Anterior cingulate cortex (tissue), 58 donors: ENCODE measurements at regions not wholly inside any gene's neighbourhood (a gene's known extent, or its start where the extent isn't known, plus 50 kb on each side); places are given as distances from the start of the nearest gene placed in this dataset.
A peak's percentile ranks its signal among the peaks of the same experiment; 100 is the strongest.

Experiments
- DNase-seq, 58 donors: peaks; one replicate each; lab custom pipeline; 2025; lab: John Stamatoyannopoulos, UW

DNA sequence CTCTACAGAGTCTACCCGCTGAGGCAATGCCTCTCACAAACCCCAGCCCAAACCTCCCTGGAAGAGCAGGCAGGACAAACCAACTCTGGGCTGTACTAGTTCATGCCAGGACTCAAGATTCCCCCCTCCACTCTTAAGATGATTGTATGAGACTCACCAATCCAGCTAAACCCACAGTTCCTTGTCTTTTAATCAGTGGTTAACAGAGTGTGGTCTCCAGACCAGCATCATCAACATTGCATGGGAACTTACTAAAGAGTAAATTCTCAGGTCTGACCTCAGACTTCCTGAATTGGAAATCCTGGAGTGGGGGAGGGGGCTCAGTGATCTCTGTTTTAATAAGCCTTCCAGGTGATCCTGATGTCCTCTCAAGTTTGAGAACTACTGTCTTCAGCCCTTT is 240.9 kb downstream of the GAS1 start:
- no peak for DNase-seq

DNA sequence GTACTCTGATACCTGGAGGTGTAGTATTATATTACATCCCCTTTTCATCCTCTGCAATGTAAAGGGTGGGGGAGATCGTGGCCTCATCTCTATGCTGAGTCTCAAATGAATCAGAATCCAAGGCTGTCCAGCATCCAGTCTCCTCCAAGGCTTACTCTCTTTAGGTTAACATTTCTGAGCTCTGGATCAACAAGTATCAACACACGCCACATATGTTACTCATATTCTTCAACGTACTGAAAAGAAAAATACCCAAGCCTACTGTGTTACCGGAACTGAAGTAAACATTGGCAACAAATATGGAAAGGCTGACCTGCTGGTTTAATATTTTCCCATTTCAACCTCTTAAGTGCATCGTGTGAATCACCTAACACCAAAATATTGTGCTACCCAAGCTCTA is 241.8 kb downstream of the GAS1 start:
- no peak for DNase-seq

DNA sequence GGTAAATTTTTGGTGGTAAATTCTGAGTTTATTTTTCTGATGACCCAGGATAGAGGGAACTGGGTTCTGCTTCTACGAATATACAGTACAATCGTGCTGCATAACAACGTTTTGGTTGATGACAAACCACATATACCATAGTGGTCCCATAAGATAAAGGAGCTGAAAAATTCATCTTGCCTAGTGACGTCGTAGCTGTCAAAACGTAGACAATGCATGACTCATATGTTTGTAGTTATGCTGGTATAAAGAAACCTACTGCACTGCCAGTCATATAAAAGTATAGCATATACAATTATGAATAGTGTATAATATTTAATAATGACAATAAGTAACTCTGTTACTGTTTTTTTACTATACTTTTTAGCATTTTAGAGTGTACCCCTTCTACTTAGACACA is 244.0 kb downstream of the GAS1 start:
- no peak for DNase-seq

DNA sequence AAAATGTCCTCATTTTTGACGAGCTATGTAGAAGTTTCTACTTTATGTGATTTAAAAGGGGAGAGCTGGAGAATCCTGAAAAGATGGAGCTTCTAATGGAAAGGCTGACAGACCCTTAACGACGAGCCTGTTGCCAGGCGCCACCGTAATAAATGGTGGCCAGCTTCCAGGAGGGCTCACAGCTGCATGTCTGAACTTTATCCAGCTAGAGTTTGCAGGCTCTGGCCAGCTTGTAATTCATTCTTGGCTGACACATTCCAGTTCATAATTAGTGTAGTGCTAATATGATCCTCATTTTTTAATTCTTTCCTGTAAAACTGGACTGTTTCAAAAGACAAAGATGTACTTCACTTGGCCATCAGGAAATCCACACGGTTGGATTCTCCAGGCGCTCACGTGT is 246.7 kb downstream of the GAS1 start:
- DNase-seq = peak in 39 of 58 donors; percentile 1 to 57 (median 14)

DNA sequence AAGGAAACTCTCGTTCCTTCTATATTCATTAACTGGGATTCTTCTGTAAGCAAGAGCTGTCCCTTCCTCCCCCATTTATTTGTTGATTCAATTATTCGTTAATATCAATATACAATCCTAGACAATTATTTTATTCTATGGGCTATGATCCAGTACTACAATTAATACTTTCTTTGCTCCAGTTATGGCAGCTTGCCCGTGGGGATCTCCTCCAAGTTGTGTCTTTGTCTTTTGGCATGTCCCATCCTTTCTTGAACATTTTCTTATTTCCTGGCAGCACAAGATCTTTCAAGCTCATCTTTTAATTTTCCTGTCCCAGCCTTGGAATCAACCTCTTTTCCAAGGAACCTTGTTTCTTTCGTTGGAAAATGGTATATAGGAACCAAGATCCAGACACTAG is 249.3 kb downstream of the GAS1 start:
- no peak for DNase-seq

DNA sequence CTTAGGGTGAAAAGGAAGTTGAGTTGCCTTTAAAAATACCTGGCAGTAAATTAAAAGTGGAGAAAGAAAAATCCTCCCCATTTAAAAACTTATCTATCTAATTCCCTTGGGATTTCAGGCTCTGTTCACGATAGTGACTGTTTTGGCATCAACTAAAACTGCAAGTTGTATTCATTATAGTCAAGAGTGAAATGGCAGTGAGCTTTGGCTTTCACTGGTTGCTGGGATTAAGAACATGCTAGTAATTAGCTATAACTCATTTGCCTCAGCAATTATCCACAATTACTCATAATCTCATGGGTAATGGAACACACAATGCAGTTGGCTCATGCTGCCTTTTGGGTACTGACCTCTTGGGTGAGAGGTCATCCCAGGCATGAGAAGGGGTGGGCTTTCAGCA is 250.1 kb downstream of the GAS1 start:
- DNase-seq = no peak

DNA sequence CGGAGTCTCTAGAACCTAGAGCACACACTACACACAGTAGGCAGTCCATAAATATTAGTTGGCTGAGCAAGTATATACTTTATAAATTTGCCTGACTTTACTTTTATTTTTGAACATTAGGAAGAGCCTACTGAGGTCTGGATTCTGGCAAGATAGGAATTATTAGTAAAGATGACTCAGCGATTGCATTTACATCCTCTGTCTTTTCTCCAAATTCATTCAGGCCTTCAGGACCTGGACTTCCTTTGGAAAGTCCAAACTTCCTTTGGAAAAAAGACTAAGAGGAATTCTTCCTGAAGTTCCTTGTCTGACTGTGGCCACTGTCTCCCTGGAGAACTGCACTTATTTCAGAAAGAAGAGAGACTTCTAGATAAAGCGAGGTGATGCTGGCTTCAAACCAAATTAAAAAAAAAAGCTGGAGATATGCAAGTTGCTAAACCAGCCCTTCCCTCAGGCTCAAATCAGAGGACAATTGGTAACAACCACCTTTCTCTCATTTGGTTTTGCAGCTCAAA is 251.3 kb downstream of the GAS1 start:
- DNase-seq = no peak

DNA sequence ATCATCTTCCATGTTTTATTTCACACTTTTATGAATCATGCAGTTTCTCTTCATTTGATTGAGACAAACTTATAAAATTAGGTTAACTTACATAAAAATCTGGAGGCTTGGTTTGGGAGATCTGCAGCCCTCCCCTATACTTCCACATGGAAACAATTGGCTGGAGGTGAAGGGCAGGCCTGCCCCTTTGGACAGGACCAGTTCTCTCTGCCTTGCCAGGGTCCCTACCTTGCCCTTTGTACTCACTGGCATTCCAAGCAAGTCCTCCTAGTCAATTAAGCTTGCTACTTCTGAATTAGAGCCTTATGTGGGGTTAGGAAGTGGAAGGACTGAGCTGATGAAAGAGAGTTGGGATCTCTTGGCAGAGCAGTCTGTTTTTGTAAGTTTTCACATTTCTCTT is 257.3 kb downstream of the GAS1 start:
- DNase-seq = no peak

DNA sequence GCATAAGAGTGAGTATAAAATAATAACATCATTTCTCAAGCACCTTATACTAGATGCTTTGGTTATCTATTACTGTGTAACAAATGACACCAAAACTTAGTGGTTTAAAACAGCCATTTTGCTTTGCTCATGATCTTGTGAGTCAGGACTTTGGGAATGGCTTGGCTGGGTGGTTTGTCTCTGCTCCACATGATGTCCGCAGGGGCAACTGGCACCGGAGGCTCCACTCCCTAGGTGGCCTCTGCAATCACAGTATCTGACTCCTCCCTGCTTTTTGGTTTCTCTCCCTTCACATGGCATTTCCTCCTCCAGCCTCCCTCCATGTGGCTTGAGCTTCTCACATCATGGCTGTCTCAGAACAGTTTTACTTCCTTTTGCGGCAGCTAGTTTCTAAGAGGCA is 259.5 kb downstream of the GAS1 start:
- DNase-seq = no peak

DNA sequence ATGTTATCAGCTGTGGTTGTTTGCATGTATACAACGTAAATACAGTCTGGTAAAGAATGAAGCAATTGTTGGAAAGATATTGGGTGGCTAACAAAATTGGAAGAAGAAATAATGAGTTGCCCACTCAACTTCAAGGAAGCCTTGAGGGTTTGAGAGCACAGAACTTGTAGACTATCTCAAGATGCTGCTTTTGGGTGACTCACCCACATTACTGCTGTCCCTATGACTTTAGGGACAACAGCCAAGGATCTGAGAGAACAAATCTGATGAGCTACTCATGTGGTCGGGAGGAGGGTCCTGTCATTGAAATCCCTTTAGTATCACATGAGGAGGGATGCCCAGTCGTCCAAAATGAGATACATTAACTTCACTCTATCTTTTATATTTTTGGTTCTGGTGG is 261.8 kb downstream of the GAS1 start:
- no peak for DNase-seq

DNA sequence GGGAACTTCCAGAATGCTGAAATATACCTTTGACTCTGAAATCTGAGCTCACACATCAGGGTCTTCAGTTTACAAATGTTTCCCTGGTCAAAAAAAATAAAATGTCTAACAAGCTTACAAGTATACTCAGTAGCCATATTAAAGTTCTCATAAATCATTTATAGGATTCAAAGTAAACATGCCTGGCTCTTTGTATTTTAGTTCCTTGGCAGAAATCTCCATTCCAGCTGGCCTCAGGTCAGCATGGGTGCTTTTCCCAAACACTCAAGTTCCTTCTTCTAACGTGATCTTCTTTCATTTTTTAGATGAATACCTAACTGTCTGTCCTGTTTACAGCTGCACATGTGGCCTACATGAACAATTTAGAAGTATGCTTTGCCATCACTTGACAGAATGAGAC is 263.2 kb downstream of the GAS1 start:
- no peak for DNase-seq

DNA sequence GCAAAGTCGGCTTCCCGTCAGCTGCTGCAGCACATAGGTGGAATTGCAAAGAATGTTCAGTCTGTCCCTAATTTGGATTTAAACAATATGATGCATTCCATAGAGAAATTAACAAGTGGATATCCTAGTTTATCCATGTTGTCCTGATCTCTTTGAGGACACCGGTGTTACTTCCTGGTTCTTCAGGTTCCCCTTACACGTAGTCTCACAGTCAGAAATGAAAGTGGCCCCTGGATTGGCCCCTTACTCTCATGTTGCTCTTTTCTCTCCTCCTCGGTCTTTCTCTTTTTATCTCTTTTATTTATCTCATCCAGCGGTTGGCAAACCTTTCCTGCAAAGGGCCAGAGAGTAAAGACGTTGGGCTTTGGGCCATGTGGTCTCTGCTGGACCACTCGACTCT is 265.1 kb downstream of the GAS1 start:
- DNase-seq = no peak

DNA sequence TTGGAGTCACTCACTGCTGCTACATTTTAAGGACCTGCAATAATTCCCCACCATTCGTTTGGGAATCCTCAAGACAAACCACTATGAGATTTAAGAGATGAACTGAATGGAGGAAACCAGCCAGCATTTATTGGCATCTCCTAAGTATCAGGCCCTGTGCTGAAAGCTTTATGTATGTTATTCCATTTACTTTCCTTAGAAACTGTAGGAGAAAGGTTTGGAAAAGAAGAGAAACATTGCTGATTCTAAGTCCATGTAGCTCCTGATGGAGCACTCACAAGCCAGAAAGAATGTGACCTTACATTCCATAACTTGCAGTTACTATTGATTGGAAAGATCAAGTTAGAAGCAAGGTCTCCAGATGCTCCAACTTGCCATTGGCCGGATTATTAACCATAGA is 267.4 kb downstream of the GAS1 start:
- DNase-seq = no peak

DNA sequence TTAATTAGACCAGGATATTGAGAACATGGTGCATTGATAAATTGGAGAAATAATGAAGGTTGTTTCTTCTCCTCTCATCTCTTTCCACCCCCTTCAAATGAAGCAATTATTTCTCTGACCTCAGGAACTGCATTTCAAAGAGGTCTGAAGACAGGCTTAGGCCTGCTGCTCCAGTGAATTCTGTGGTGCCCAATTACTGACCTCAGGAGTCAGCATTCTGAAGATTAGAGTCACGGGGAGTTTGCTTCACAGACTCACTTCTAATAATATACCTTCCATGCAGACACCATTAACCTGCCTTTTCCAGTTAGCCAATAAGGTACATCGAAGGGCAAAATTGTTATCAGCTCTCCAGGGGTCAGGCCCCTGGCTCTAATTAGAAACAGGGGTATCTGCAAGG is 270.9 kb downstream of the GAS1 start:
- DNase-seq = no peak

DNA sequence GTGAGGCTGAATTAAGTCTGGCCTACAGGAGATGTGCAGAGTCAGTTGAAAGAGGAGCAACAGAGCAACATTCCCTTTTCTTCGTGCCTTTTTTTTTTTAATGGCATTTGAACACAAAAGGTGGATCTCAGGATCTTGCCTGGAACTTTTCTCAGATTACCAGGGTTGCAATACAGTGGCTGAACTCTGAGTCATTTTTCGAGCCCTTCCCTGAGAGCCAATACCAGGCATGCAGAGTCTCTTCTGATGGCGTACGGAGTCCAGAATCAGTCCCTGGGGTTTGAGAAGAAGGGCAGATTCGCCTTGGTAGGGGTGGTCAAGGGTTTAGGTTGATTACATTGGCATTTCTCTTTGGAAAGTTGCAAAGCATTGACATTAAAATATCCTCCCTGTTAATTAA is 271.5 kb downstream of the GAS1 start:
- no peak for DNase-seq

DNA sequence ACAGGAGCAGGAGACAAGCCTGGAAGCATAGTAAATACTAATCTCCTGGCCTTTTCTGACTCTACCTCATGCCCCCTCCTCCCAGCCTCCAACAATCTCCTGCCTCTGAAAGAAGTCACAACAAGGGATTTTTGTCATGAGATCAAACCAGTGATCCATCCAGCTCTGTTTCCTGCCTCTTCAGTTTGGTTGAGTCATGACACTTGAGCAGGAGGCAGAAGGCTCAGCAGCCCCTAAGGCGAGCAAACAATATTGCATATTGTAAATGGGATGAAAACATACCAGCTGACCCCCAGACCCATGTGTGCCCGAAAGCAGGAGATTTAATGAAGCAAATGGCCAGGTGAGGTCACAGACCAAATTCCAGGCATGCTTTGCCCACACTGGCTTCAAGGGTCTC is 272.8 kb downstream of the GAS1 start:
- DNase-seq = no peak

DNA sequence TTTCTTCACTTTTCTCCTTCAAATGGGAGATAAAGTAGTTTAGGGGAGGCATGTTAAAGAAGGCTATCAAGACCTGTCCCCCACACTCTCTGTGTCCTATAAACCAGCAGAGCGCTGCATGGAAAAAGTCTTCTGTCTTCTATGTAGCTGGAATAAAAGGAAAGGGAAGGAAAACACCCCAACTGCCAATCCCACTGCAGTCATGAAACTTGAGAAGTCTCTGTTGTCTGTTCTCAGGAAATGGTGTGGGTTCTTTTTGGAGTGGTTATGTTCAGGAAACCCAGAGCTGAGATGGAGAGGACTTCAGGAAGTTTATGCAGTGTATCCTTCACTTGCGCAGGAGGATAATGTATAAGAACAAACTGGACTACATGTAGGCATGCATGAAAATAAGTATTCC is 274.3 kb downstream of the GAS1 start:
- no peak for DNase-seq

DNA sequence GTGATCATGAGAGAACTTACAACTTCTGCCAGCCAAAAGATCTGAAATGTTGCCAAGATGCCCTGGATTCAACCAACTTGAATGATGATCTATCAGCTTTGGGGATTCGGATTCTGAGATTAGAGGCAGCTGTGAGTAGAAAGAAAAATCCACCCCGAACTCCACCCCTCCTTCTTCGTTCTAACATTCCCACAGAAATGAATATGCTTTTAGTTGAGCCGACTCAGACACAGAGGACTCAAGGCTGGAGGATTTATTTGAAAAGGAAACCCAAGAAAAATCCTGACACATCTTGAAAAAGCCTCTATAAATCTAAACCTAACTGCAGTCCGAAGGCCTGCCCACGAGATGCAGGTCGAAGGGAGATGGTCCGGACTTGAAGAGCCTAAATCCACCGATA is 275.0 kb downstream of the GAS1 start:
- DNase-seq = no peak

DNA sequence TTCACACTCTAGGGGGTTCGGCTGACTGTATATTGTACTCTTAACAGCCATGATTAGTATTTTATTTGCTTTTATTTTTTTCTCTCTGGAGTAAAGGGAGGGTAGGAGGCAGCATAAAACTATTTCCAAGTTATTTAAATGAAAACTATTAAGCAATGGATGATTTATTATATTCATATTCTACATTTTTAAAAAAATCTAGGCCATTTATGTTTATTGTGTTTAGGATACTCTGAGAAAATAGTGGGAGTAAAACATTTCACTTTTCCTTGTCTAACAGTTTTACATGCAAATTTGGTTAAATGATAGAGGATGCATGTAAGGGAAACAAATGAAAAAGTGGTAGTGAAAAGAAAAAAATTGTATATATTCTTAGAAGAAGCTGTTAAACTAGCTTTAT is 276.3 kb downstream of the GAS1 start:
- DNase-seq = no peak

DNA sequence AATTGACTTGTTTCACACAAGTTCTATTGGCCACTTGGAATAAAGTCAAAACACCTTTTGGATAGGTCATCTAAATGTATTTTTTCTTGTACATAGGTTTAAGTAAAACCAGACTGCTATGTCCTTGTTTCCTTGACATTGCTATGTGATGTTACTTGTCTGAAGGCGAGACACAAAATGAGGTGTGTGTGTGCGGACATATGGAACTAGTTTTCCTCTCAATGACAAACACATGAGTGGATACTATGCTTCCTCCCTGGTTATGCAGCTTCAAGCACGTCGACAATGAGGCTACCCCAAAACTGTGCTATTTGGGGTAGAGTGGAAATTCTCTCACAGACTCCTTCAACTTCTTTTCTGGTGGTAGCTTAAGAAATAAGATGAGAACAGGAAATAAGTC is 276.8 kb downstream of the GAS1 start:
- no peak for DNase-seq

DNA sequence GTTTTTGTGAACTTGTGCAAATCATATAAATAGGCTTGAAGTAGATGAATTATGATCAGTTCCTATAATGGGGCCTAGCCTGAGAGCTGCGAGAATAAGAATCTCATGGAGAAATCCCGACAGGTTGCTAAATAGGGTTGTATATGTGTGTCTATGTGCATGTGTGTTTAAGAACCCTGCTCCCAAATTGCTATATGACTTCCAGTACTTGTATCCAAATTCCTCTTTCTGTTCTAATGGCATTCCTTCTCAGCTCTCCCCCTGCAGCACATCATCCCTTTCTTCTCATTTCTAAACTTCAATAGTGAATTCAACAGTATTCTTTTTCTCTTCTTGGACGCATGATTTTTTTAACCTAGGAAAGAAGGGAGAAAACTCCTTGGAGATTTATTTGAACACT is 277.2 kb downstream of the GAS1 start:
- DNase-seq = no peak

DNA sequence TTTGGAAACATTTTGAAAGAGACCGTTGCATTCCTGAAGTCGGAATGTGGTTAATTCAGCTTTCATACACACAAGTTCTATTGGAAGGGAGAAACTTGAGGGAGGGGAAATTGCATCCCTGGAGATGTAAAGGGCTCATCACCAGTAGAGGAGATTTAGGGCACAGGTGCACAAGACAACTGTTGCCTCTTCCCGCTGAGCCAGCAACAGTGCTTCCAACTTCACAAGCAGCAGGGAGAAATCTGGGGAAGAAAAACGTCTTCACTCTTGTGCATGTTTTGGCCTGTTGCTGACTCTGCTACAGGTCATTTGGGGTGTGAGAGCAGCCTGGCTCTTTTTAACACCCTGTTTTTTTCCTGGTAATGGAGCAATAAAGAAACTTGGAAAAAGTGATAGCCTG is 277.9 kb downstream of the GAS1 start:
- no peak for DNase-seq

DNA sequence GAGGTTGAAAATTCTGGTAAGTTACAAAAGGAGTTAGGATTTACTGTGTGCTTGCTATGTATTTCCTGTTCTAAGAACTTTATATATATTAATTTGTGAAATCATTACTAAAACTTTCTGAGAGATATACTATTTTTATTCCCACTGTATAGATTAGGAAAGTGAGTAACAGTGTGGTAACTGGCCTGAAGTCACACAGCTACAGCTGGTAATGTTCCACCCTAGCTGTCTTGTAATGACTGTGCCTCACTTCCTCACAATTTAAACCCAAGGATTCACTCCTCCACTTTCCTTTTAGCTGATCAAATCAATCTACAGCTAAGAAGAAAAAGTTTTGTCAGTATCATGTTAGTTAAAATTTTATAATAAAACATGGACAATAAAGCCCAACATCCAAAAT is 278.8 kb downstream of the GAS1 start:
- DNase-seq = no peak

DNA sequence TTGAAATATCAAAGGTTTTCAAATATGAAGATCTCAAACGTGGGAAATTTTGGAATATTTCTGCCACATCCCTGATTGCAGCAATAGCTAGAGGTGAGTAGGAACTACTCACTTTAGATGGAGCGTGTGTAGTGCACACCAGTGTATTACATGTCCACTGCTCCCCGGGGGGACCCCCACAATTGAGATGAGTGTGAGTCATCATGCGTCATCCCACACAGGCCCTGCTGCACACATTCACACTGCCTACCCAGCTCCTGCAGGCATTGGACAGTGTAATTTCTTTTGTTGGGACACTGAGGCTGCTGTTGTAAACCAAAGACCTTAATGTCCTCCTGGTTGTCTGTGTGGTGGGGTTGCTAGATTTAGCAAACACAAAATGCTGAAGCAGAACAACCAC is 280.0 kb downstream of the GAS1 start:
- no peak for DNase-seq
